K562 (cell line): ENCODE measurements at regions not wholly inside any gene's neighbourhood (a gene's known extent, or its start where the extent isn't known, plus 50 kb on each side); places are given as distances from the start of the nearest gene placed in this dataset.

Experiments
- ATAC-seq: fragments of 200-7000 bp; cut with Tn5 transposase; 3 replicates; pipeline ENCODE4 v1.9.1; 2020; ENCODE audit warnings: moderate library complexity
- BruUV-seq: library from RNA; stranded (reverse); fragments of 400-500 nt; replicated peaks from 2 replicates; lab custom pipeline; 2021; lab: Mats Ljungman, UMichigan
- CTCF ChIA-PET: fragments of 300-600 bp; formaldehyde crosslinking; extraction: SDS; loops from one replicate; lab custom pipeline; 2021; ENCODE audit warnings: low intra/inter-chr PET ratio; lab: Yijun Ruan, JAX
- POLR2A ChIA-PET: fragments of 300-600, 350-650 bp; sonication (Branson Sonifier 250); formaldehyde crosslinking; extraction: SDS; loops from one replicate; lab custom pipeline; 2021; ENCODE audit warnings: antibody characterized with exemption, inconsistent platforms; lab: Yijun Ruan, JAX
- DNase-seq, 4 experiments: peaks; one replicate each; pipeline versions ENCODE4 v3.0.0 to v3.0.0-alpha.2; 2011 to 2018; ENCODE audit warnings: low spot score in 3 of 4, mixed read lengths in 3 of 4; ENCODE audit errors: extremely low read depth in 1 of 4
- FAIRE-seq: peaks from 2 replicates; lab custom pipeline; 2011; peaks lifted over from hg19 to GRCh38; lab: Jason Lieb, UNC
- H2AFZ ChIP-seq: 2 replicates; pipeline ENCODE4 v1.6.0; 2011; ENCODE audit warnings: low read depth, low read length, control low read depth, inconsistent platforms
- H3K27ac ChIP-seq: fragments of 200-600 bp; 3 replicates; pipeline ENCODE4 v1.8.0; 2011; ENCODE audit warnings: low read depth, mild to moderate bottlenecking, control low read depth, inconsistent platforms, low read length, moderate library complexity, mixed read lengths; ENCODE audit errors: extremely low read depth
- H3K27me3 ChIP-seq, 2 experiments: fragments of 300-600 bp in 1 of 2; 2 replicates in 1 of 2; 3 replicates in 1 of 2; pipeline versions ENCODE4 v1.6.0 to v1.8.0; 2011; ENCODE audit warnings: inconsistent platforms in 2 of 2, low read length in 2 of 2, mild to moderate bottlenecking in 1 of 2, mixed read lengths in 1 of 2, moderate library complexity in 1 of 2; ENCODE audit not compliant: control insufficient read depth in 2 of 2, insufficient read depth in 2 of 2
- H3K36me3 ChIP-seq: fragments of 300-600 bp; 3 replicates; pipeline ENCODE4 v1.8.0; 2011; ENCODE audit warnings: mild to moderate bottlenecking, low read length, inconsistent platforms; ENCODE audit not compliant: control insufficient read depth, insufficient read depth
- H3K4me1 ChIP-seq, 2 experiments: fragments of 200-600 bp in 1 of 2; replicated peaks in 1 of 2; 2 replicates in 1 of 2; 3 replicates in 1 of 2; pipeline versions ENCODE4 v1.5.1 to v1.8.0; 2011; ENCODE audit warnings: inconsistent platforms in 2 of 2, low read length in 2 of 2, mild to moderate bottlenecking in 1 of 2, mixed read lengths in 1 of 2, moderate library complexity in 1 of 2; ENCODE audit not compliant: control insufficient read depth in 2 of 2, insufficient read depth in 2 of 2
- H3K4me2 ChIP-seq: 2 replicates; pipeline ENCODE4 v1.6.1; 2011; ENCODE audit warnings: low read length, control low read depth, inconsistent platforms, mixed read lengths; ENCODE audit not compliant: insufficient read depth
- H3K4me3 ChIP-seq: fragments of 200-600 bp; sonication (generic), shearing (Covaris generic); 2 replicates; pipeline ENCODE4 v1.5.1; 2016; ENCODE audit warnings: control low read depth, inconsistent platforms
- H3K79me2 ChIP-seq: fragments of 200-600 bp; 3 replicates; pipeline ENCODE4 v1.8.0; 2011; ENCODE audit warnings: low read length, inconsistent platforms; ENCODE audit not compliant: control insufficient read depth, insufficient read depth
- H3K9ac ChIP-seq, 2 experiments: 2 replicates each; pipeline versions ENCODE4 v1.6.0 to v1.6.1; 2011; ENCODE audit warnings: low read depth in 2 of 2, low read length in 2 of 2, control low read depth in 1 of 2, inconsistent platforms in 1 of 2, mild to moderate bottlenecking in 1 of 2, mixed read lengths in 1 of 2; ENCODE audit not compliant: insufficient read depth in 1 of 2
- H3K9me1 ChIP-seq: one replicate; pipeline ENCODE4 v1.6.0; 2011; ENCODE audit warnings: inconsistent platforms, mild to moderate bottlenecking, low read length, moderate library complexity; ENCODE audit not compliant: control insufficient read depth, insufficient read depth
- H3K9me3 ChIP-seq: replicated peaks from 2 replicates; pipeline ENCODE4 v1.5.1; 2011; ENCODE audit warnings: low read depth, low read length, inconsistent platforms; ENCODE audit not compliant: control insufficient read depth, insufficient read depth
- H4K20me1 ChIP-seq: replicated peaks from 2 replicates; pipeline ENCODE4 v1.6.1; 2011; ENCODE audit warnings: low read length, inconsistent platforms, mixed read lengths; ENCODE audit not compliant: control insufficient read depth, insufficient read depth
- ARID4B ChIP-seq: sonication (generic); formaldehyde crosslinking; IDR thresholded peaks from 2 replicates; pipeline ENCODE4 v1.8.0; 2022; ENCODE audit warnings: mild to moderate bottlenecking, missing genetic modification reagents
- CEBPB ChIP-seq: fragments of 450-650 bp; IDR thresholded peaks from 2 replicates; pipeline ENCODE4 v1.6.1; 2016; ENCODE audit warnings: missing genetic modification characterization, missing compliant biosample characterization
- CEBPG ChIP-seq, 3 experiments: fragments of 200-800 bp in 1 of 3; sonication (Bioruptor generic) in 1 of 3; sonication (generic) in 1 of 3; formaldehyde crosslinking in 1 of 3; IDR thresholded peaks in 2 of 3; conservative IDR thresholded peaks in 1 of 3; 2 replicates each; pipeline versions ENCODE4 v1.6.1 to v1.8.0; 2016 to 2022; ENCODE audit warnings: missing compliant biosample characterization in 2 of 3, missing genetic modification characterization in 2 of 3, mild to moderate bottlenecking in 1 of 3, missing genetic modification reagents in 1 of 3
- KDM2B ChIP-seq: fragments of 250-450 bp; sonication (Bioruptor Pico); IDR thresholded peaks from 2 replicates; pipeline ENCODE4 v1.8.0; 2021; ENCODE audit warnings: mild to moderate bottlenecking, moderate library complexity
- YY1 ChIP-seq, 3 experiments: IDR thresholded peaks; 2 replicates each; pipeline ENCODE4 v1.6.1; 2011; ENCODE audit warnings: low read length in 2 of 3, mild to moderate bottlenecking in 2 of 3, moderate library complexity in 2 of 3, borderline replicate concordance in 1 of 3, control low read depth in 1 of 3, low read depth in 1 of 3; ENCODE audit not compliant: insufficient read depth in 3 of 3, insufficient replicate concordance in 2 of 3, control insufficient read depth in 1 of 3, insufficient read length in 1 of 3; ENCODE audit errors: extremely low read depth in 1 of 3
- WGBS: fragments of 100-300 bp; shearing (Covaris generic); methylation state at CpG from one replicate; pipeline ENCODE4 v1.1.6; 2016; ENCODE audit warnings: low coverage, mixed read lengths; ENCODE audit not compliant: insufficient coverage; ENCODE audit errors: missing lambda C conversion rate; 5-methylcytosine and 5-hydroxymethylcytosine counted together
- in situ Hi-C: fragments of 300-500 bp; cut with MboI; formaldehyde crosslinking; loops from 4 replicates; pipeline ENCODE4 v1.15.0; 2018; ENCODE audit warnings: inconsistent platforms, mixed read lengths
- intact Hi-C: fragments of 100-400 bp; cut with micrococcal nuclease; formaldehyde crosslinking; loops from 2 replicates; pipeline ENCODE4 v1.14.2; 2022

DNA sequence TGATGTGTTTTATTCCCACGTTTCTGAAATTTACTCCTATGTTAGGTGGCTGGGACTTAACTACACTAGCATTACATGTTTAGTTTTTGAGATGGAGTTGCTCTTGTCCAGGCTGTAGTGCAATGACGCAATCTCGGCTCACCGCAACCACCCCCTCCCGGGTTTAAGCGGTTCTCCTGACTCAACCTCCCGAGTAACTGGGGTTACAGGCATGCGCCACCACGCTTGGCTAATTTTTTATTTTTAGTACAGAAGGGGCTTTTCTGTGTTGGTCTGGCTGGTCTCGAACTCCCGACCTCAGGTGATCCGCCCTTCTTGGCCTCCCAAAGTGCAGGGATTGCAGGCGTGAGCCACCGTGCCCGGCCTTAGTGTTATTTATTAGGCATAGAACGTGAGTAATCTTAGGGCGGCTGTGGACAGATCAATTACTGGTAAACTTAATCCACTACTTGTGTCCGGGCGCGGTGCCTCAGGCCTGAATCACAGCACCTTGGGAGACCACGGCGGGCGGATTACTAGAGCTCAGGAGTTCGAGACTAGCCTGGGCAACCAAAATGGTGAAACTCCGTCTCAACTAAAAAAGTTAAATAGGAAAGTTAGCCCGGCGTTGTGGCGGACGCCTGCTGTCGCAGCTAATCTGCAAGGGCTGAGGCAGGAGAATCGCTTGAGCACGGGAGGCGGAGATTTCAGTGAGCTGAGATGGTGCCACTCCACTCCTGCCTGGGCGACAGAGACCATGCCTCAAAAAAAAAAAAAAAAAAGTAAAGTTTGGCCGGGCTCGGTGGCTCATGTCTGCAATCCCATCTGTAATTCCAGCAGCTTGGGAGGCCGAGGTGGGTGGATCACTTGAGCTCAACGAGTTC lies 123.7 kb upstream of the BTN3A2 start:
- POLR2A ChIA-PET, result interaction anchor here (0.5 to 1.4 kb wide), 3 partner anchors 10 to 77 kb away, joined by 3 to 4 read pairs (median 3); a partner anchor contains a TSS
- no TSS peak for BruUV-seq
- Histone ChIP-seq H3K9me3 (peaks cover 4% of the 10 kb centered on the region; the same call in 1 of the 2 replicates), H3K27me3 (no peaks in the 10 kb centered on the region), H3K4me1 (no peaks in the 10 kb centered on the region), H3K9me1 (no peaks in the 10 kb centered on the region), H3K4me2 (no peak overlapping the region), H3K4me3 (no peak overlapping the region), H2AFZ (no peak overlapping the region), H3K36me3 (no peaks in the 10 kb centered on the region), H3K27ac (no peak overlapping the region), H3K9ac (no peak overlapping the region), H4K20me1 (no peaks in the 10 kb centered on the region), H3K79me2 (no peaks in the 10 kb centered on the region)
- CTCF ChIA-PET, result no interaction called here
- in situ Hi-C loops, result no loop called here
- FAIRE-seq, result no peak
- ATAC-seq, result no peak
- 90% methylated on average over 36 of the region's 38 CpGs for WGBS
- intact Hi-C loops, result no loop called here
- TF ChIP-seq ARID4B (CRISPR knock-in tag) (no peak), KDM2B (no peak), YY1 (IDR thresholded peaks at IDR 0.05; ENCODE audit: borderline replicate concordance in 1 of 3, control insufficient read depth in 1 of 3, extremely low read depth in 1 of 3, insufficient read depth in 3 of 3, insufficient read length in 1 of 3, insufficient replicate concordance in 2 of 3, low read depth in 1 of 3, low read length in 2 of 3) (peak in 1 of 3 experiments; percentile 2), CEBPB (tag) (peak; percentile 55), CEBPG (CRISPR knock-in tag; IDR thresholded peaks at IDR 0.05) (no peak), CEBPG (tag; conservative IDR thresholded peaks at IDR 0.05 in 1 of 2, IDR thresholded peaks at IDR 0.05 in 1 of 2) (0 out of 4 replicates have a peak, but pooled peaks of 1 of the 2 experiments have one; percentile 30)
- DNase-seq, result no peak
